Calu3 (cell line): ENCODE measurements at regions not wholly inside any gene's neighbourhood (a gene's known extent, or its start where the extent isn't known, plus 50 kb on each side); places are given as distances from the start of the nearest gene placed in this dataset.
A peak's percentile ranks its signal among the peaks of the same experiment; 100 is the strongest.

Experiments used
- BruUV-seq: library from RNA; stranded (reverse); fragments of 400-500 nt; replicated peaks from 2 replicates; lab custom pipeline; 2021; lab: Mats Ljungman, UMichigan
- CTCF ChIA-PET: fragments of 300-600 bp; sonication (Branson Sonifier 250); formaldehyde crosslinking; loops from one replicate; lab custom pipeline; 2022; ENCODE audit warnings: antibody characterized with exemption; lab: Charles Lee
- DNase-seq: peaks from one replicate; pipeline ENCODE4 v3.0.0; 2022
- H3K27ac Mint-ChIP-seq: one replicate; pipeline ENCODE4 v1.8.0; 2022; ENCODE audit warnings: mixed read lengths; ENCODE audit not compliant: unreplicated experiment
- H3K27me3 Mint-ChIP-seq: one replicate; pipeline ENCODE4 v1.8.0; 2022; ENCODE audit warnings: mixed read lengths; ENCODE audit not compliant: unreplicated experiment
- H3K36me3 Mint-ChIP-seq: one replicate; pipeline ENCODE4 v1.8.0; 2022; ENCODE audit warnings: mild to moderate bottlenecking, moderate library complexity, mixed read lengths; ENCODE audit not compliant: insufficient read depth, unreplicated experiment
- H3K4me1 Mint-ChIP-seq: one replicate; pipeline ENCODE4 v1.8.0; 2022; ENCODE audit warnings: mild to moderate bottlenecking, low read depth, mixed read lengths; ENCODE audit not compliant: unreplicated experiment
- H3K4me3 Mint-ChIP-seq: one replicate; pipeline ENCODE4 v1.8.0; 2022; ENCODE audit warnings: mild to moderate bottlenecking, low read depth, moderate library complexity, mixed read lengths; ENCODE audit not compliant: unreplicated experiment
- H3K9me3 Mint-ChIP-seq: one replicate; pipeline ENCODE4 v1.8.0; 2022; ENCODE audit warnings: low read depth, mixed read lengths; ENCODE audit not compliant: unreplicated experiment
- CTCF ChIP-seq: fragments of 200-600 bp; IDR thresholded peaks from one replicate; pipeline ENCODE4 v1.8.0; 2022; ENCODE audit warnings: antibody characterized with exemption; ENCODE audit not compliant: unreplicated experiment
- intact Hi-C: fragments of 100-400 bp; cut with micrococcal nuclease; formaldehyde crosslinking; loops from one replicate; pipeline ENCODE4 v1.10.0; 2022; ENCODE audit not compliant: unreplicated experiment

- intact Hi-C loops = no loop called here
- H3K27me3 Mint-ChIP-seq = peaks cover 39% of the 10 kb centered on the region
- no peak for DNase-seq
- CTCF ChIA-PET = no interaction called here
- no peak overlapping the region for H3K4me3 Mint-ChIP-seq
- H3K4me1 Mint-ChIP-seq = peaks cover 7% of the 10 kb centered on the region
- TF ChIP-seq CTCF = no peak
- H3K36me3 Mint-ChIP-seq = no peaks in the 10 kb centered on the region
- BruUV-seq = no TSS peak
- H3K27ac Mint-ChIP-seq = no peak overlapping the region
- no peaks in the 10 kb centered on the region for H3K9me3 Mint-ChIP-seq
These were observed 135.6 kb upstream of the LGALSL start for GRCh38 chr2:64318476-64318748.

GRCh38 chr2:64319896-64320295 lies 134.1 kb upstream of the LGALSL start:
- intact Hi-C loops = no loop called here
- Mint-ChIP-seq H3K36me3 (no peaks in the 10 kb centered on the region), H3K27me3 (peaks cover 39% of the 10 kb centered on the region), H3K4me3 (no peak overlapping the region), H3K27ac (no peak overlapping the region), H3K4me1 (peaks cover 10% of the 10 kb centered on the region), H3K9me3 (no peaks in the 10 kb centered on the region)
- BruUV-seq = no TSS peak
- no peak for TF ChIP-seq CTCF
- no peak for DNase-seq
- CTCF ChIA-PET = interaction anchor here (0.7 kb wide), 1 partner anchor 8 kb away, joined by 3 read pairs; no protein-coding TSS in a partner anchor

- H3K27ac Mint-ChIP-seq = no peak overlapping the region
- no peak overlapping the region for H3K4me3 Mint-ChIP-seq
- no peak for TF ChIP-seq CTCF
- no TSS peak for BruUV-seq
- H3K9me3 Mint-ChIP-seq = no peaks in the 10 kb centered on the region
- intact Hi-C loops = no loop called here
- peaks cover 10% of the 10 kb centered on the region for H3K4me1 Mint-ChIP-seq
- CTCF ChIA-PET = interaction anchor here (0.6 kb wide), 1 partner anchor 480 kb away, joined by 4 read pairs; no protein-coding TSS in a partner anchor
- no peaks in the 10 kb centered on the region for H3K36me3 Mint-ChIP-seq
- DNase-seq = no peak
- H3K27me3 Mint-ChIP-seq = peaks cover 26% of the 10 kb centered on the region
These were observed 131.5 kb upstream of the LGALSL start for GRCh38 chr2:64322433-64322832.

GRCh38 chr2:64323197-64323596 lies 130.8 kb upstream of the LGALSL start:
- H3K9me3 Mint-ChIP-seq = no peaks in the 10 kb centered on the region
- H3K27ac Mint-ChIP-seq = no peak overlapping the region
- no peak overlapping the region for H3K4me3 Mint-ChIP-seq
- peaks cover 26% of the 10 kb centered on the region for H3K27me3 Mint-ChIP-seq
- peaks cover 10% of the 10 kb centered on the region for H3K4me1 Mint-ChIP-seq
- intact Hi-C loops = no loop called here
- no TSS peak for BruUV-seq
- peak; percentile 24 for DNase-seq
- no peak for TF ChIP-seq CTCF
- no peaks in the 10 kb centered on the region for H3K36me3 Mint-ChIP-seq
- CTCF ChIA-PET = no interaction called here
